OCI-LY3 (cell line): ENCODE measurements at regions not wholly inside any gene's neighbourhood (a gene's known extent, or its start where the extent isn't known, plus 50 kb on each side); places are given as distances from the start of the nearest gene placed in this dataset.

Experiments
- H2AFZ ChIP-seq: fragments of 200-600, 300-600 bp; shearing (Covaris generic); 2 replicates; pipeline ENCODE4 v1.6.0; 2014; ENCODE audit warnings: antibody characterized with exemption, low read depth, low read length
- H3K27ac ChIP-seq: fragments of 200-600, 300-600 bp; sonication (generic); 2 replicates; pipeline ENCODE4 v1.5.1; 2014; ENCODE audit warnings: mild to moderate bottlenecking, low read length, moderate library complexity, mixed read lengths
- H3K27me3 ChIP-seq: fragments of 200-600, 300-600 bp; sonication (generic); 2 replicates; pipeline ENCODE4 v1.6.1; 2014; ENCODE audit warnings: low read depth, low read length, mixed read lengths
- H3K36me3 ChIP-seq: fragments of 200-600, 300-600 bp; sonication (generic); replicated peaks from 2 replicates; pipeline ENCODE3; 2014; ENCODE audit warnings: low read depth, low read length, mixed read lengths
- H3K4me1 ChIP-seq: fragments of 300-600, 200-600 bp; sonication (generic); 2 replicates; pipeline ENCODE4 v1.6.1; 2014; ENCODE audit warnings: low read length, mixed read lengths
- H3K4me2 ChIP-seq: fragments of 200-600, 300-600 bp; sonication (generic); 2 replicates; pipeline ENCODE4 v1.6.1; 2014; ENCODE audit warnings: low read length, mixed read lengths
- H3K4me3 ChIP-seq: fragments of 300-600, 200-600 bp; sonication (generic); 2 replicates; pipeline ENCODE4 v1.5.1; 2014; ENCODE audit warnings: antibody characterized with exemption, mild to moderate bottlenecking, low read length, moderate library complexity
- H3K79me2 ChIP-seq: fragments of 300-600, 200-600 bp; shearing (Covaris generic); 2 replicates; pipeline ENCODE4 v1.6.1; 2014; ENCODE audit warnings: mild to moderate bottlenecking, low read length, mixed read lengths
- H3K9ac ChIP-seq: fragments of 300-600, 200-600 bp; shearing (Covaris generic); 2 replicates; pipeline ENCODE4 v1.6.0; 2014; ENCODE audit warnings: mild to moderate bottlenecking, low read length, moderate library complexity
- H3K9me3 ChIP-seq: fragments of 200-600, 300-600 bp; shearing (Covaris generic); 2 replicates; pipeline ENCODE4 v1.6.1; 2014; ENCODE audit warnings: low read length, mixed read lengths; ENCODE audit not compliant: insufficient read depth
- H4K20me1 ChIP-seq: fragments of 200-600, 300-600 bp; sonication (generic); 2 replicates; pipeline ENCODE4 v1.6.1; 2016; ENCODE audit warnings: low read length, mixed read lengths; ENCODE audit not compliant: insufficient read depth
- EZH2phosphoT487 ChIP-seq: fragments of 200-600 bp; shearing (Covaris generic); IDR thresholded peaks from 2 replicates; pipeline ENCODE4 v1.6.1; 2018; ENCODE audit warnings: antibody characterized with exemption, mixed run types, low read depth
- TF ChIP-seq, protein P1 (sequence below): fragments of 200-600, 300-600 bp; sonication (generic); IDR thresholded peaks from 2 replicates; pipeline ENCODE4 v1.5.1; 2014; ENCODE audit warnings: antibody characterized with exemption, low read length, low read depth

DNA sequence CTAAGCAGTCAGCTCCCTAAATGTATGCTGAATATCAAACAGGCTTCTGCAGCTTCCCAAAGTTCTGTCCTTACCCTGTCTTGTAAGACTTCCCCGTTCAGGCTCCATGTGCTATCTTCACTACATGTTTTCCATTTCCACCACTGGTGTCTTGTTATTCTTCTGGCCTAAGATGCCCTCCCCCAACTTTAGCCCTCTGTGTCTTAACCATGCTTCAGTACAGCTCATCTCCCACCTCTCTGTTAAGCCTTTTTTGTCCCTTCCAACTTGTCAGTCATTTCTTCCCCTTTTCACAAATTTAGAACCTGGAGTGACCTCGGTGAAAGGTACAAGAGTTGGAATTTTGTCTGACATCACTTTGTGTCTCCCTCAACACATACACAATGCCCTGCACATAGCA, 151.7 kb upstream of the TBL1XR1 start:
- H4K20me1 ChIP-seq: no peaks in the 10 kb centered on the region
- TF ChIP-seq EZH2phosphoT487: no peak
- TF ChIP-seq, protein P1, sequence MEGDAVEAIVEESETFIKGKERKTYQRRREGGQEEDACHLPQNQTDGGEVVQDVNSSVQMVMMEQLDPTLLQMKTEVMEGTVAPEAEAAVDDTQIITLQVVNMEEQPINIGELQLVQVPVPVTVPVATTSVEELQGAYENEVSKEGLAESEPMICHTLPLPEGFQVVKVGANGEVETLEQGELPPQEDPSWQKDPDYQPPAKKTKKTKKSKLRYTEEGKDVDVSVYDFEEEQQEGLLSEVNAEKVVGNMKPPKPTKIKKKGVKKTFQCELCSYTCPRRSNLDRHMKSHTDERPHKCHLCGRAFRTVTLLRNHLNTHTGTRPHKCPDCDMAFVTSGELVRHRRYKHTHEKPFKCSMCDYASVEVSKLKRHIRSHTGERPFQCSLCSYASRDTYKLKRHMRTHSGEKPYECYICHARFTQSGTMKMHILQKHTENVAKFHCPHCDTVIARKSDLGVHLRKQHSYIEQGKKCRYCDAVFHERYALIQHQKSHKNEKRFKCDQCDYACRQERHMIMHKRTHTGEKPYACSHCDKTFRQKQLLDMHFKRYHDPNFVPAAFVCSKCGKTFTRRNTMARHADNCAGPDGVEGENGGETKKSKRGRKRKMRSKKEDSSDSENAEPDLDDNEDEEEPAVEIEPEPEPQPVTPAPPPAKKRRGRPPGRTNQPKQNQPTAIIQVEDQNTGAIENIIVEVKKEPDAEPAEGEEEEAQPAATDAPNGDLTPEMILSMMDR: no peak
- peaks cover 15% of the 10 kb centered on the region for H3K79me2 ChIP-seq
- 0 out of 2 replicates have a peak overlapping the region, but pooled peaks have one; percentile 29 for H2AFZ ChIP-seq
- H3K4me2 ChIP-seq: peak overlapping the region; percentile 48
- peaks cover 94% of the 10 kb centered on the region for H3K4me1 ChIP-seq
- H3K27ac ChIP-seq: peak overlapping the region; percentile 98
- H3K27me3 ChIP-seq: no peaks in the 10 kb centered on the region
- no peaks in the 10 kb centered on the region for H3K36me3 ChIP-seq
- H3K9ac ChIP-seq: peak overlapping the region; percentile 77
- no peaks in the 10 kb centered on the region for H3K9me3 ChIP-seq
- H3K4me3 ChIP-seq: peak overlapping the region; percentile 1; the same call in 1 of the 2 replicates

DNA sequence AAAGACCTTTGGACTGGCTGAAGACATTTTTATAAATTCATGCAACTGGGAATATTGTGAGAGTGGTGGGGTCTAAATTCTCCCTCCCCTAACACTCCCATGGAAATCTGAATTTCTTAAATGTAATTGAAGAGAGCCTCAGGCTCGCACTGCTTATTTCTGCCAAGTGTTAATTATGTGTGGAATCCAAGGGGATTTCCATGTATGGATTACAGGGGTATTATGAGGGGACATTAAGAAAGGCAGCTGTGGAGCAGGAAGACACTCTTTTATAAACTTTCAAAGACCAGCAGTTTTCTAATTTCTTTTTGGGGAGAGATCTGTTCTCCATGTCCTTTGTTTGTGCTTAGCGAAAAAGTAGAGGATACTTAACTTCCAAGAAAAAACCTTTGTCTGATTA, 152.1 kb upstream of the TBL1XR1 start:
- no peaks in the 10 kb centered on the region for H3K9me3 ChIP-seq
- no peak for TF ChIP-seq EZH2phosphoT487
- TF ChIP-seq, protein P1: no peak
- peak overlapping the region; percentile 98 for H3K27ac ChIP-seq
- H3K79me2 ChIP-seq: peaks cover 15% of the 10 kb centered on the region
- H3K36me3 ChIP-seq: no peaks in the 10 kb centered on the region
- peak overlapping the region; percentile 77 for H3K9ac ChIP-seq
- no peak overlapping the region for H2AFZ ChIP-seq
- peak overlapping the region; percentile 1; the same call in 1 of the 2 replicates for H3K4me3 ChIP-seq
- no peaks in the 10 kb centered on the region for H4K20me1 ChIP-seq
- H3K4me1 ChIP-seq: peaks cover 95% of the 10 kb centered on the region
- no peaks in the 10 kb centered on the region for H3K27me3 ChIP-seq
- peak overlapping the region; percentile 48 for H3K4me2 ChIP-seq

DNA sequence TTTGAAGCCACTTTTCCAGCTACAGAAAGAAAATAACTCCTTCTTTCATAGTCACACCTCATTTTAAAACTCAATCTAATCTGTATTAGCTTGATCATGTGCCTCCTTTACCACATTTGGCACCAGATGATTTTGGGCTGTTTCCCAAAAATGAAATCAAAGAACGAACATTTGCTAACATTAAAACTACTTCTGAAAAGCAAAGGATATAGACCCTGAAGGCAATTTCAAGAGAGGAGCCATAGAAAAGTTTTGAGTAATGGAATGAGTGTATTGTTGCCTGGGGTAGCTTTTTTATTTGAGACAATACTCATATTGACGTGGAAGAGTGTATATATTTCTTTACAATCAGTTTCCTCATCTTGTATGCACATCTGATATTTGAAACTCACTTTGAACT, 152.8 kb upstream of the TBL1XR1 start:
- Histone ChIP-seq H3K9ac (peak overlapping the region; percentile 77), H3K79me2 (peaks cover 15% of the 10 kb centered on the region), H2AFZ (peak overlapping the region; percentile 58), H3K4me1 (peaks cover 92% of the 10 kb centered on the region), H3K4me2 (peak overlapping the region; percentile 48), H4K20me1 (no peaks in the 10 kb centered on the region), H3K27ac (peak overlapping the region; percentile 98), H3K4me3 (no peak overlapping the region), H3K9me3 (no peaks in the 10 kb centered on the region), H3K27me3 (no peaks in the 10 kb centered on the region), H3K36me3 (no peaks in the 10 kb centered on the region)
- TF ChIP-seq EZH2phosphoT487: no peak
- TF ChIP-seq, protein P1: no peak

DNA sequence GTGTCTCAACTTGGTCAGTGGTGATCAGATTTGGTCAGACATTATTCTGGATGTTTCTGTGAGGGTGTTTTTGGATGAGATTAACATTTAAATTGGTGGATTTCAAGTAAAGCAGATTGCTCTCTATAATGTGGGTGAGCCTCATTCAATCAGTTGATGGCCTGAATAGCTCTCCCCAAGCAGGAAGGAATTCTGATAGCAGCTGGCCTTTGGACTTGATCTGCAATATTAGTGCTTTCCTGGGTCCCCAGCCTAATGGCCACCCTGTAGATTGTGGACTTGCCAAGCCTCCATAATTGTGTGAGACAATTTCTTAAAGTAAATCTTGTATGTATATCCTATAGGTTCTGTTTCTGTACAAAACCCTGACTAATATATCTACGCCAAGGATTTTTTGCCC, 153.9 kb upstream of the TBL1XR1 start:
- TF ChIP-seq, protein P1: no peak
- no peak for TF ChIP-seq EZH2phosphoT487
- Histone ChIP-seq H3K9me3 (no peaks in the 10 kb centered on the region), H3K36me3 (no peaks in the 10 kb centered on the region), H3K4me1 (peaks cover 91% of the 10 kb centered on the region), H4K20me1 (no peaks in the 10 kb centered on the region), H3K9ac (peak overlapping the region; percentile 85), H3K27ac (peak overlapping the region; percentile 98), H2AFZ (no peak overlapping the region), H3K4me2 (peak overlapping the region; percentile 56), H3K79me2 (peaks cover 17% of the 10 kb centered on the region), H3K4me3 (peak overlapping the region; percentile 10; the same call in 1 of the 2 replicates), H3K27me3 (no peaks in the 10 kb centered on the region)
